Stimulated activated CD8-positive, alpha-beta memory T cell treated with anti-CD3 and anti-CD28 coated beads, Interleukin-7, amount 100 ng/mL, for 4 hours (primary cell): ENCODE measurements at regions not wholly inside any gene's neighbourhood (a gene's known extent, or its start where the extent isn't known, plus 50 kb on each side); places are given as distances from the start of the nearest gene placed in this dataset.

ENCODE experiments used
- DNase-seq, 2 donors: peaks; one replicate each; pipeline ENCODE4 v3.0.0-alpha.2; 2020; ENCODE audit warnings: low read depth in 2 of 2

GRCh38 chr1:88061492-88062177, 622.4 kb upstream of the PKN2 start:
- DNase-seq: no peak

GRCh38 chr1:88062650-88063153, 621.4 kb upstream of the PKN2 start:
- no peak for DNase-seq

- DNase-seq: no peak
These were observed 620.5 kb upstream of the PKN2 start for GRCh38 chr1:88063605-88064004.

- DNase-seq: no peak
These were observed 615.6 kb upstream of the PKN2 start for GRCh38 chr1:88068407-88068960.

GRCh38 chr1:88070956-88071355, 613.1 kb upstream of the PKN2 start:
- DNase-seq: no peak

- DNase-seq: no peak
These were observed 609.4 kb upstream of the PKN2 start for GRCh38 chr1:88074661-88075060.

GRCh38 chr1:88075813-88076212, 608.3 kb upstream of the PKN2 start:
- no peak for DNase-seq

- no peak for DNase-seq
These were observed 605.0 kb upstream of the PKN2 start for GRCh38 chr1:88079036-88079435.

- no peak for DNase-seq
These were observed 603.2 kb upstream of the PKN2 start for GRCh38 chr1:88080875-88081274.

- no peak for DNase-seq
These were observed 595.6 kb upstream of the PKN2 start for GRCh38 chr1:88088481-88088880.

GRCh38 chr1:88089961-88090360, 594.1 kb upstream of the PKN2 start:
- no peak for DNase-seq

GRCh38 chr1:88098881-88099280, 585.2 kb upstream of the PKN2 start:
- no peak for DNase-seq

- DNase-seq: no peak
These were observed 583.0 kb upstream of the PKN2 start for GRCh38 chr1:88101041-88101440.

- DNase-seq: no peak
These were observed 579.8 kb upstream of the PKN2 start for GRCh38 chr1:88104236-88104635.

GRCh38 chr1:88104886-88105285, 579.2 kb upstream of the PKN2 start:
- no peak for DNase-seq

- DNase-seq: no peak
These were observed 572.3 kb upstream of the PKN2 start for GRCh38 chr1:88111816-88112215.

GRCh38 chr1:88117597-88117996, 566.5 kb upstream of the PKN2 start:
- no peak for DNase-seq

GRCh38 chr1:88118176-88118845, 565.8 kb upstream of the PKN2 start:
- no peak for DNase-seq

GRCh38 chr1:88124614-88125013, 559.5 kb upstream of the PKN2 start:
- no peak for DNase-seq

GRCh38 chr1:88126467-88126866, 557.6 kb upstream of the PKN2 start:
- DNase-seq: no peak

GRCh38 chr1:88133991-88134390, 550.1 kb upstream of the PKN2 start:
- no peak for DNase-seq

- DNase-seq: no peak
These were observed 548.8 kb upstream of the PKN2 start for GRCh38 chr1:88134983-88135921.
